Activated CD8-positive, alpha-beta T cell treated with anti-CD3 and anti-CD28 coated beads, Interleukin-2, amount 10 ng/mL, durations not matched to agents 7 days and 5 days (primary cell): ENCODE measurements at regions not wholly inside any gene's neighbourhood (a gene's known extent, or its start where the extent isn't known, plus 50 kb on each side); places are given as distances from the start of the nearest gene placed in this dataset.
A peak's percentile ranks its signal among the peaks of the same experiment; 100 is the strongest.

Experiments used
- ATAC-seq: fragments of 150-1000 bp; cut with Tn5 transposase; one replicate; pipeline ENCODE4 v1.10.0; 2021; ENCODE audit warnings: moderate library complexity
- CTCF ChIA-PET: fragments of 350-600 bp; sonication (Branson Sonifier 250); formaldehyde crosslinking; loops from one replicate; lab custom pipeline; 2021; ENCODE audit warnings: antibody characterized with exemption; lab: Charles Lee
- POLR2A ChIA-PET: fragments of 350-600 bp; sonication (Branson Sonifier 250); formaldehyde crosslinking; loops from one replicate; lab custom pipeline; 2021; ENCODE audit warnings: antibody characterized with exemption; lab: Charles Lee
- DNase-seq: peaks from one replicate; pipeline ENCODE4 v3.0.0-alpha.2; 2020
- H3K27ac Mint-ChIP-seq: one replicate; pipeline ENCODE4 v1.8.0; 2021; ENCODE audit warnings: mild to moderate bottlenecking, mixed read lengths
- H3K27me3 Mint-ChIP-seq: one replicate; pipeline ENCODE4 v1.8.0; 2021; ENCODE audit warnings: low read depth, mixed read lengths
- H3K36me3 Mint-ChIP-seq: one replicate; pipeline ENCODE4 v1.8.0; 2021; ENCODE audit warnings: low read depth, mixed read lengths
- H3K4me1 Mint-ChIP-seq: one replicate; pipeline ENCODE4 v1.8.0; 2021; ENCODE audit warnings: low read depth, mixed read lengths
- H3K4me3 Mint-ChIP-seq: one replicate; pipeline ENCODE4 v1.8.0; 2021; ENCODE audit warnings: mild to moderate bottlenecking, mixed read lengths
- H3K9me3 Mint-ChIP-seq: one replicate; pipeline ENCODE4 v1.8.0; 2022; ENCODE audit warnings: mixed read lengths; ENCODE audit not compliant: insufficient read depth

- no peaks in the 10 kb centered on the region for H3K4me1 Mint-ChIP-seq
- H3K27me3 Mint-ChIP-seq, result peaks cover 41% of the 10 kb centered on the region
- H3K9me3 Mint-ChIP-seq, result no peaks in the 10 kb centered on the region
- H3K4me3 Mint-ChIP-seq, result no peak overlapping the region
- ChIA-PET CTCF (no interaction called here), POLR2A (no interaction called here)
- no peak overlapping the region for H3K27ac Mint-ChIP-seq
- no peak for DNase-seq
- no peaks in the 10 kb centered on the region for H3K36me3 Mint-ChIP-seq
- no peak for ATAC-seq
Observed at GRCh38 chr2:217125014-217125413, 265.1 kb upstream of the TNP1 start.

- no peak for DNase-seq
- Mint-ChIP-seq H3K4me1 (no peaks in the 10 kb centered on the region), H3K27me3 (peaks cover 38% of the 10 kb centered on the region), H3K4me3 (no peak overlapping the region), H3K36me3 (no peaks in the 10 kb centered on the region), H3K27ac (no peak overlapping the region), H3K9me3 (no peaks in the 10 kb centered on the region)
- no peak for ATAC-seq
- CTCF ChIA-PET, result interaction anchor here (0.6 to 0.9 kb wide), 2 partner anchors 42 to 918 kb away, joined by 3 read pairs; no protein-coding TSS in a partner anchor
- POLR2A ChIA-PET, result no interaction called here
Observed at GRCh38 chr2:217124050-217124449, 264.2 kb upstream of the TNP1 start.

GRCh38 chr2:217121565-217121964 is 261.7 kb upstream of the TNP1 start:
- H3K27ac Mint-ChIP-seq, result no peak overlapping the region
- ATAC-seq (no peak), DNase-seq (no peak)
- H3K9me3 Mint-ChIP-seq, result no peaks in the 10 kb centered on the region
- no peak overlapping the region for H3K4me3 Mint-ChIP-seq
- no peaks in the 10 kb centered on the region for H3K36me3 Mint-ChIP-seq
- ChIA-PET POLR2A (no interaction called here), CTCF (no interaction called here)
- peaks cover 14% of the 10 kb centered on the region for H3K4me1 Mint-ChIP-seq
- peaks cover 26% of the 10 kb centered on the region for H3K27me3 Mint-ChIP-seq

- CTCF ChIA-PET, result no interaction called here
- ATAC-seq, result no peak
Observed at GRCh38 chr2:217120429-217120828, 260.6 kb upstream of the TNP1 start.

GRCh38 chr2:217118559-217119284 is 258.9 kb upstream of the TNP1 start:
- no peak overlapping the region for H3K27ac Mint-ChIP-seq
- H3K36me3 Mint-ChIP-seq, result no peaks in the 10 kb centered on the region
- ChIA-PET CTCF (interaction anchor here (1.3 kb wide), 1 partner anchor 594 kb away, joined by 3 read pairs; no protein-coding TSS in a partner anchor), POLR2A (no interaction called here)
- no peak overlapping the region for H3K4me3 Mint-ChIP-seq
- H3K9me3 Mint-ChIP-seq, result no peaks in the 10 kb centered on the region
- H3K27me3 Mint-ChIP-seq, result peaks cover 15% of the 10 kb centered on the region
- peaks cover 14% of the 10 kb centered on the region for H3K4me1 Mint-ChIP-seq
- no peak for DNase-seq
- no peak for ATAC-seq

More at GRCh38 chr2:217120429-217120828, 260.6 kb upstream of the TNP1 start:
- Mint-ChIP-seq H3K4me1 (peaks cover 14% of the 10 kb centered on the region), H3K9me3 (no peaks in the 10 kb centered on the region), H3K4me3 (no peak overlapping the region), H3K27ac (no peak overlapping the region), H3K36me3 (no peaks in the 10 kb centered on the region), H3K27me3 (peaks cover 25% of the 10 kb centered on the region)
- DNase-seq, result no peak
- POLR2A ChIA-PET, result no interaction called here

GRCh38 chr2:217117523-217117922 is 257.7 kb upstream of the TNP1 start:
- no peak for ATAC-seq
- H3K36me3 Mint-ChIP-seq, result no peaks in the 10 kb centered on the region
- H3K9me3 Mint-ChIP-seq, result no peaks in the 10 kb centered on the region
- H3K4me1 Mint-ChIP-seq, result peaks cover 14% of the 10 kb centered on the region
- H3K27ac Mint-ChIP-seq, result no peak overlapping the region
- ChIA-PET POLR2A (no interaction called here), CTCF (interaction anchor here (1.3 kb wide), 1 partner anchor 596 kb away, joined by 3 read pairs; no protein-coding TSS in a partner anchor)
- H3K4me3 Mint-ChIP-seq, result no peak overlapping the region
- peaks cover 15% of the 10 kb centered on the region for H3K27me3 Mint-ChIP-seq
- DNase-seq, result peak; percentile 24

GRCh38 chr2:217116610-217117009 is 256.7 kb upstream of the TNP1 start:
- no peak overlapping the region for H3K4me3 Mint-ChIP-seq
- ATAC-seq, result no peak
- no peak overlapping the region for H3K27ac Mint-ChIP-seq
- DNase-seq, result no peak
- H3K27me3 Mint-ChIP-seq, result peaks cover 21% of the 10 kb centered on the region
- H3K9me3 Mint-ChIP-seq, result no peaks in the 10 kb centered on the region
- H3K4me1 Mint-ChIP-seq, result peaks cover 14% of the 10 kb centered on the region
- H3K36me3 Mint-ChIP-seq, result no peaks in the 10 kb centered on the region
- CTCF ChIA-PET, result no interaction called here
- POLR2A ChIA-PET, result no interaction called here

- CTCF ChIA-PET, result no interaction called here
- Mint-ChIP-seq H3K36me3 (peaks cover 2% of the 10 kb centered on the region), H3K27ac (no peak overlapping the region), H3K9me3 (no peaks in the 10 kb centered on the region), H3K4me3 (no peak overlapping the region), H3K27me3 (peaks cover 26% of the 10 kb centered on the region), H3K4me1 (peaks cover 14% of the 10 kb centered on the region)
- ATAC-seq (no peak), DNase-seq (no peak)
- POLR2A ChIA-PET, result no interaction called here
Observed at GRCh38 chr2:217114117-217114516, 254.3 kb upstream of the TNP1 start.

GRCh38 chr2:217113491-217113890 is 253.6 kb upstream of the TNP1 start:
- H3K9me3 Mint-ChIP-seq, result no peaks in the 10 kb centered on the region
- peaks cover 26% of the 10 kb centered on the region for H3K27me3 Mint-ChIP-seq
- ATAC-seq, result no peak
- no peak overlapping the region for H3K4me3 Mint-ChIP-seq
- ChIA-PET CTCF (no interaction called here), POLR2A (no interaction called here)
- DNase-seq, result no peak
- H3K4me1 Mint-ChIP-seq, result peaks cover 13% of the 10 kb centered on the region
- no peak overlapping the region for H3K27ac Mint-ChIP-seq
- peaks cover 2% of the 10 kb centered on the region for H3K36me3 Mint-ChIP-seq

- CTCF ChIA-PET, result no interaction called here
- ATAC-seq (no peak), DNase-seq (no peak)
- H3K9me3 Mint-ChIP-seq, result no peaks in the 10 kb centered on the region
- H3K4me3 Mint-ChIP-seq, result no peak overlapping the region
- peaks cover 21% of the 10 kb centered on the region for H3K27me3 Mint-ChIP-seq
- H3K27ac Mint-ChIP-seq, result no peak overlapping the region
- peaks cover 2% of the 10 kb centered on the region for H3K36me3 Mint-ChIP-seq
- peaks cover 18% of the 10 kb centered on the region for H3K4me1 Mint-ChIP-seq
- POLR2A ChIA-PET, result no interaction called here
Observed at GRCh38 chr2:217110550-217110949, 250.7 kb upstream of the TNP1 start.

GRCh38 chr2:217108575-217109027 is 248.7 kb upstream of the TNP1 start:
- ATAC-seq (no peak), DNase-seq (peak; percentile 16)
- Mint-ChIP-seq H3K36me3 (peaks cover 2% of the 10 kb centered on the region), H3K4me3 (no peak overlapping the region), H3K27me3 (peaks cover 18% of the 10 kb centered on the region), H3K9me3 (no peaks in the 10 kb centered on the region), H3K27ac (no peak overlapping the region), H3K4me1 (peaks cover 32% of the 10 kb centered on the region)
- CTCF ChIA-PET, result no interaction called here
- POLR2A ChIA-PET, result no interaction called here

- no peak overlapping the region for H3K4me3 Mint-ChIP-seq
- DNase-seq, result peak; percentile 3
- H3K9me3 Mint-ChIP-seq, result no peaks in the 10 kb centered on the region
- ChIA-PET CTCF (interaction anchor here (1.5 kb wide), 1 partner anchor 682 kb away, joined by 4 read pairs; no protein-coding TSS in a partner anchor), POLR2A (no interaction called here)
- no peak overlapping the region for H3K27ac Mint-ChIP-seq
- peaks cover 2% of the 10 kb centered on the region for H3K36me3 Mint-ChIP-seq
- ATAC-seq, result no peak
- peaks cover 15% of the 10 kb centered on the region for H3K27me3 Mint-ChIP-seq
- H3K4me1 Mint-ChIP-seq, result peaks cover 32% of the 10 kb centered on the region
Observed at GRCh38 chr2:217108086-217108485, 248.2 kb upstream of the TNP1 start.
